GM23248 (cell line): ENCODE measurements at regions not wholly inside any gene's neighbourhood (a gene's known extent, or its start where the extent isn't known, plus 50 kb on each side); places are given as distances from the start of the nearest gene placed in this dataset.

Experiments
- EZH2 ChIP-seq: fragments of 200-600 bp; sonication (generic); IDR thresholded peaks from 2 replicates; pipeline ENCODE4 v1.6.1; 2018; ENCODE audit warnings: antibody characterized with exemption, mild to moderate bottlenecking; ENCODE audit not compliant: insufficient read depth, poor library complexity, severe bottlenecking
- EZH2phosphoT487 ChIP-seq: fragments of 200-600 bp; sonication (generic); IDR thresholded peaks from 2 replicates; pipeline ENCODE4 v1.6.1; 2018; ENCODE audit warnings: antibody characterized with exemption, moderate library complexity, mild to moderate bottlenecking, low read depth; ENCODE audit not compliant: insufficient read depth

- TF ChIP-seq EZH2 (no peak), EZH2phosphoT487 (no peak)
Observed at GRCh38 chr12:28602786-28603185, 412.5 kb downstream of the CCDC91 start.
